HEK293 (cell line): ENCODE measurements at regions not wholly inside any gene's neighbourhood (a gene's known extent, or its start where the extent isn't known, plus 50 kb on each side); places are given as distances from the start of the nearest gene placed in this dataset.

Experiments used
- CTCF ChIA-PET: fragments of 350-600 bp; formaldehyde crosslinking; extraction: SDS; loops from one replicate; lab custom pipeline; 2021; ENCODE audit warnings: antibody characterized with exemption; lab: Yijun Ruan, JAX
- POLR2A ChIA-PET: fragments of 300-600 bp; formaldehyde crosslinking; extraction: SDS; loops from one replicate; lab custom pipeline; 2020; ENCODE audit warnings: antibody characterized with exemption, inconsistent platforms; lab: Yijun Ruan, JAX
- H3K27ac ChIP-seq: fragments of 200-500 bp; sonication (Bioruptor generic); 2 replicates; pipeline ENCODE4 v1.5.1; 2014; ENCODE audit warnings: low read depth, low read length, control low read depth, inconsistent platforms; ENCODE audit errors: extremely low read depth
- H3K36me3 ChIP-seq, 2 experiments: fragments of 200-500 bp in 1 of 2; sonication (Bioruptor generic) in 1 of 2; 1 replicate in 1 of 2; 2 replicates in 1 of 2; pipeline ENCODE4 v1.5.1; 2014 to 2017; ENCODE audit warnings: inconsistent platforms in 2 of 2, low read length in 2 of 2; ENCODE audit not compliant: control insufficient read depth in 2 of 2, insufficient read depth in 1 of 2
- H3K4me1 ChIP-seq: fragments of 200-500 bp; sonication (Bioruptor generic); 2 replicates; pipeline ENCODE4 v1.5.1; 2014; ENCODE audit warnings: mild to moderate bottlenecking, low read length, inconsistent platforms; ENCODE audit not compliant: control insufficient read depth, insufficient read depth
- H3K4me3 ChIP-seq: 2 replicates; pipeline ENCODE4 v1.5.1; 2011; ENCODE audit warnings: low read depth, mild to moderate bottlenecking, control low read depth, low read length, moderate library complexity
- H3K9me3 ChIP-seq: fragments of 200-500 bp; sonication (Bioruptor generic); 2 replicates; pipeline ENCODE4 v1.5.1; 2014; ENCODE audit warnings: low read depth, low read length, inconsistent platforms; ENCODE audit not compliant: control insufficient read depth, insufficient read depth
- GLI4 ChIP-seq: fragments of 450-650 bp; formaldehyde crosslinking; IDR thresholded peaks from 2 replicates; pipeline ENCODE4 v1.5.1; 2016; ENCODE audit warnings: missing biosample characterization, missing genetic modification characterization
- KLF9 ChIP-seq: fragments of 450-650 bp; formaldehyde crosslinking; IDR thresholded peaks from 2 replicates; pipeline ENCODE4 v1.5.1; 2016; ENCODE audit warnings: missing biosample characterization, missing genetic modification characterization, low read depth
- MYNN ChIP-seq: fragments of 450-650 bp; formaldehyde crosslinking; IDR thresholded peaks from 2 replicates; pipeline ENCODE4 v1.5.1; 2016; ENCODE audit warnings: missing biosample characterization, missing genetic modification characterization, borderline replicate concordance
- MZF1 ChIP-seq: fragments of 450-650 bp; formaldehyde crosslinking; IDR thresholded peaks from 2 replicates; pipeline ENCODE4 v1.5.1; 2017; ENCODE audit warnings: missing biosample characterization, missing genetic modification characterization, borderline replicate concordance
- PRDM1 ChIP-seq: fragments of 450-650 bp; formaldehyde crosslinking; IDR thresholded peaks from 2 replicates; pipeline ENCODE4; 2016; ENCODE audit warnings: missing biosample characterization, missing genetic modification characterization
- PRDM6 ChIP-seq: fragments of 450-650 bp; formaldehyde crosslinking; IDR thresholded peaks from 2 replicates; pipeline ENCODE4 v1.5.1; 2017; ENCODE audit warnings: missing biosample characterization, missing genetic modification characterization
- YY1 ChIP-seq: fragments of 450-650 bp; formaldehyde crosslinking; IDR thresholded peaks from 2 replicates; pipeline ENCODE4 v1.5.1; 2018; ENCODE audit warnings: missing biosample characterization, missing genetic modification characterization
- ZBTB20 ChIP-seq: fragments of 450-650 bp; formaldehyde crosslinking; IDR thresholded peaks from 2 replicates; pipeline ENCODE4 v1.5.1; 2016; ENCODE audit warnings: missing biosample characterization, missing genetic modification characterization
- ZBTB21 ChIP-seq: fragments of 450-650 bp; formaldehyde crosslinking; IDR thresholded peaks from 2 replicates; pipeline ENCODE4 v1.5.1; 2017; ENCODE audit warnings: missing biosample characterization, missing genetic modification characterization
- ZNF112 ChIP-seq: fragments of 450-650 bp; formaldehyde crosslinking; IDR thresholded peaks from 2 replicates; pipeline ENCODE4 v1.5.0; 2017; ENCODE audit warnings: missing biosample characterization, missing genetic modification characterization
- ZNF114 ChIP-seq: fragments of 450-650 bp; formaldehyde crosslinking; IDR thresholded peaks from 2 replicates; pipeline ENCODE4 v1.5.0; 2017; ENCODE audit warnings: missing biosample characterization, missing genetic modification characterization
- ZNF132 ChIP-seq: fragments of 450-650 bp; formaldehyde crosslinking; IDR thresholded peaks from 2 replicates; pipeline ENCODE4 v1.5.1; 2017; ENCODE audit warnings: missing biosample characterization, missing genetic modification characterization, borderline replicate concordance
- ZNF155 ChIP-seq: fragments of 450-650 bp; formaldehyde crosslinking; IDR thresholded peaks from 2 replicates; pipeline ENCODE4 v1.5.1; 2016; ENCODE audit warnings: missing biosample characterization, missing genetic modification characterization
- ZNF157 ChIP-seq: fragments of 450-650 bp; formaldehyde crosslinking; IDR thresholded peaks from 2 replicates; pipeline ENCODE4 v1.5.1; 2016; ENCODE audit warnings: missing biosample characterization, missing genetic modification characterization
- ZNF211 ChIP-seq: fragments of 450-650 bp; formaldehyde crosslinking; IDR thresholded peaks from 2 replicates; pipeline ENCODE4 v1.5.1; 2016; ENCODE audit warnings: low read depth, missing biosample characterization, missing genetic modification characterization
- ZNF37A ChIP-seq: fragments of 450-650 bp; IDR thresholded peaks from 2 replicates; pipeline ENCODE4 v1.5.1; 2018; ENCODE audit warnings: missing biosample characterization, missing genetic modification characterization
- ZNF394 ChIP-seq: fragments of 450-650 bp; formaldehyde crosslinking; IDR thresholded peaks from 2 replicates; pipeline ENCODE4 v1.5.1; 2016; ENCODE audit warnings: missing biosample characterization, missing genetic modification characterization, mild to moderate bottlenecking, moderate library complexity, borderline replicate concordance
- ZNF426 ChIP-seq: fragments of 450-650 bp; formaldehyde crosslinking; IDR thresholded peaks from 2 replicates; pipeline ENCODE4 v1.5.1; 2017; ENCODE audit warnings: missing biosample characterization, missing genetic modification characterization, mild to moderate bottlenecking, inconsistent platforms, moderate library complexity
- ZNF560 ChIP-seq: fragments of 450-650 bp; formaldehyde crosslinking; IDR thresholded peaks from 2 replicates; pipeline ENCODE4 v1.5.1; 2017; ENCODE audit warnings: missing biosample characterization, missing genetic modification characterization, borderline replicate concordance
- ZNF585B ChIP-seq: fragments of 450-650 bp; formaldehyde crosslinking; IDR thresholded peaks from 2 replicates; pipeline ENCODE4 v1.5.1; 2016; ENCODE audit warnings: missing biosample characterization, missing genetic modification characterization
- ZNF664 ChIP-seq: fragments of 450-650 bp; formaldehyde crosslinking; IDR thresholded peaks from 2 replicates; pipeline ENCODE4 v1.5.1; 2016; ENCODE audit warnings: missing biosample characterization, missing genetic modification characterization
- ZNF707 ChIP-seq: fragments of 450-650 bp; formaldehyde crosslinking; IDR thresholded peaks from 2 replicates; pipeline ENCODE4 v1.5.1; 2016; ENCODE audit warnings: missing biosample characterization, missing genetic modification characterization
- ZNF76 ChIP-seq: fragments of 450-650 bp; formaldehyde crosslinking; IDR thresholded peaks from 2 replicates; pipeline ENCODE4; 2016; ENCODE audit warnings: low read depth, missing biosample characterization, missing genetic modification characterization, borderline replicate concordance
- ZNF768 ChIP-seq: fragments of 450-650 bp; formaldehyde crosslinking; IDR thresholded peaks from 2 replicates; pipeline ENCODE4 v1.5.1; 2018; ENCODE audit warnings: missing biosample characterization, mild to moderate bottlenecking, missing genetic modification characterization
- ZNF777 ChIP-seq: fragments of 450-650 bp; formaldehyde crosslinking; IDR thresholded peaks from 2 replicates; pipeline ENCODE4 v1.5.1; 2017; ENCODE audit warnings: missing biosample characterization, missing genetic modification characterization, borderline replicate concordance
- ZSCAN16 ChIP-seq: fragments of 450-650 bp; formaldehyde crosslinking; IDR thresholded peaks from 2 replicates; pipeline ENCODE4 v1.5.1; 2016; ENCODE audit warnings: missing biosample characterization, missing genetic modification characterization
- ZSCAN18 ChIP-seq: fragments of 450-650 bp; formaldehyde crosslinking; IDR thresholded peaks from 2 replicates; pipeline ENCODE4 v1.5.1; 2016; ENCODE audit warnings: missing biosample characterization, missing genetic modification characterization
- TF ChIP-seq, protein P1 (sequence below): fragments of 450-650 bp; formaldehyde crosslinking; IDR thresholded peaks from 2 replicates; pipeline ENCODE4 v1.5.1; 2016; ENCODE audit warnings: missing biosample characterization, missing genetic modification characterization
- TF ChIP-seq, protein P2 (sequence below): fragments of 450-650 bp; formaldehyde crosslinking; IDR thresholded peaks from 2 replicates; pipeline ENCODE4 v1.5.1; 2016; ENCODE audit warnings: missing biosample characterization, missing genetic modification characterization

DNA sequence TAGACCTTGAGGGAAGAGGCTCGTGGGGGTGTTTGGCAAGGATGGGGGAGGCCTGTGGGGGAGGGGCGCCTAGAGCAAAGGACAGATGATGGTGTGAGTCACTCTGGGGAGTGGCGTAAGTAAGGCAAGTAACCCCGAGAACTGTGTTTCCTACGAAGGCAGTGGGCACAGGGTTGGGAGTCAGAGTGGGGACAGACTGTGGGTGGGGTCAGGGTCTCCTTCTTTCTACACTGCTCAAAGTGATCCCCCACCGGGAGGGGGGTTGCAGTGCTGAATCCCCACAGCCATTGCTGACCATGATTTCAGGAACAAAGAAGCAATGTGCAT is 136.8 kb downstream of the TENT4A start:
- Histone ChIP-seq H3K9me3 (no peaks in the 10 kb centered on the region; the same call in 1 of the 2 replicates), H3K4me3 (no peak overlapping the region), H3K27ac (no peak overlapping the region), H3K36me3 (no peaks in the 10 kb centered on the region), H3K4me1 (no peaks in the 10 kb centered on the region)
- no peak for TF ChIP-seq ZNF777 (tag by site-specific recombination)
- TF ChIP-seq YY1 (tag by site-specific recombination), result no peak
- TF ChIP-seq ZNF114 (tag by site-specific recombination), result no peak
- no peak for TF ChIP-seq ZNF211 (tag by site-specific recombination)
- TF ChIP-seq ZSCAN18 (tag by site-specific recombination), result no peak
- TF ChIP-seq MYNN (tag by site-specific recombination), result no peak
- TF ChIP-seq ZNF585B (tag by site-specific recombination), result no peak
- no peak for TF ChIP-seq PRDM1 (tag by site-specific recombination)
- TF ChIP-seq ZNF560 (tag by site-specific recombination), result no peak
- TF ChIP-seq ZNF76 (tag by site-specific recombination), result no peak
- TF ChIP-seq ZBTB20, result no peak
- no peak for TF ChIP-seq ZNF768
- no peak for TF ChIP-seq GLI4 (tag by site-specific recombination)
- TF ChIP-seq ZNF394 (tag by site-specific recombination), result no peak
- TF ChIP-seq KLF9 (tag by site-specific recombination), result no peak
- ChIA-PET POLR2A (no interaction called here), CTCF (no interaction called here)

GRCh38 chr5:6856653-6857052 is 143.4 kb downstream of the TENT4A start:
- CTCF ChIA-PET, result interaction anchor here (0.5 to 1.6 kb wide), 2 partner anchors 17 to 404 kb away, joined by 3 to 4 read pairs; no protein-coding TSS in a partner anchor
- POLR2A ChIA-PET, result no interaction called here
- TF ChIP-seq ZNF664 (tag by site-specific recombination) (no peak), YY1 (tag by site-specific recombination) (no peak), ZBTB21 (tag by site-specific recombination) (no peak), ZNF157 (tag by site-specific recombination) (no peak), ZNF112 (tag by site-specific recombination) (no peak), ZNF707 (tag by site-specific recombination) (no peak), MZF1 (tag by site-specific recombination) (no peak), ZNF37A (no peak), ZNF155 (no peak), ZNF132 (tag by site-specific recombination) (no peak), ZSCAN16 (tag by site-specific recombination) (no peak), ZNF426 (tag by site-specific recombination) (no peak), PRDM6 (tag by site-specific recombination) (no peak)
- TF ChIP-seq, protein P1, sequence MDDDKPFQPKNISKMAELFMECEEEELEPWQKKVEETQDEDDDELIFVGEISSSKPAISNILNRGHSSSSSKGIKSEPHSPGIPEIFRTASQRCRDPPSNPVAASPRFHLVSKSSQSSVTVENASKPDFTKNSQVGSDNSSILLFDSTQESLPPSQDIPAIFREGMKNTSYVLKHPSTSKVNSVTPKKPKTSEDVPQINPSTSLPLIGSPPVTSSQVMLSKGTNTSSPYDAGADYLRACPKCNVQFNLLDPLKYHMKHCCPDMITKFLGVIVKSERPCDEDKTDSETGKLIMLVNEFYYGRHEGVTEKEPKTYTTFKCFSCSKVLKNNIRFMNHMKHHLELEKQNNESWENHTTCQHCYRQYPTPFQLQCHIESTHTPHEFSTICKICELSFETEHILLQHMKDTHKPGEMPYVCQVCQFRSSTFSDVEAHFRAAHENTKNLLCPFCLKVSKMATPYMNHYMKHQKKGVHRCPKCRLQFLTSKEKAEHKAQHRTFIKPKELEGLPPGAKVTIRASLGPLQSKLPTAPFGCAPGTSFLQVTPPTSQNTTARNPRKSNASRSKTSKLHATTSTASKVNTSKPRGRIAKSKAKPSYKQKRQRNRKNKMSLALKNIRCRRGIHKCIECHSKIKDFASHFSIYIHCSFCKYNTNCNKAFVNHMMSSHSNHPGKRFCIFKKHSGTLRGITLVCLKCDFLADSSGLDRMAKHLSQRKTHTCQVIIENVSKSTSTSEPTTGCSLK (tag by site-specific recombination), result no peak
- TF ChIP-seq, protein P2, sequence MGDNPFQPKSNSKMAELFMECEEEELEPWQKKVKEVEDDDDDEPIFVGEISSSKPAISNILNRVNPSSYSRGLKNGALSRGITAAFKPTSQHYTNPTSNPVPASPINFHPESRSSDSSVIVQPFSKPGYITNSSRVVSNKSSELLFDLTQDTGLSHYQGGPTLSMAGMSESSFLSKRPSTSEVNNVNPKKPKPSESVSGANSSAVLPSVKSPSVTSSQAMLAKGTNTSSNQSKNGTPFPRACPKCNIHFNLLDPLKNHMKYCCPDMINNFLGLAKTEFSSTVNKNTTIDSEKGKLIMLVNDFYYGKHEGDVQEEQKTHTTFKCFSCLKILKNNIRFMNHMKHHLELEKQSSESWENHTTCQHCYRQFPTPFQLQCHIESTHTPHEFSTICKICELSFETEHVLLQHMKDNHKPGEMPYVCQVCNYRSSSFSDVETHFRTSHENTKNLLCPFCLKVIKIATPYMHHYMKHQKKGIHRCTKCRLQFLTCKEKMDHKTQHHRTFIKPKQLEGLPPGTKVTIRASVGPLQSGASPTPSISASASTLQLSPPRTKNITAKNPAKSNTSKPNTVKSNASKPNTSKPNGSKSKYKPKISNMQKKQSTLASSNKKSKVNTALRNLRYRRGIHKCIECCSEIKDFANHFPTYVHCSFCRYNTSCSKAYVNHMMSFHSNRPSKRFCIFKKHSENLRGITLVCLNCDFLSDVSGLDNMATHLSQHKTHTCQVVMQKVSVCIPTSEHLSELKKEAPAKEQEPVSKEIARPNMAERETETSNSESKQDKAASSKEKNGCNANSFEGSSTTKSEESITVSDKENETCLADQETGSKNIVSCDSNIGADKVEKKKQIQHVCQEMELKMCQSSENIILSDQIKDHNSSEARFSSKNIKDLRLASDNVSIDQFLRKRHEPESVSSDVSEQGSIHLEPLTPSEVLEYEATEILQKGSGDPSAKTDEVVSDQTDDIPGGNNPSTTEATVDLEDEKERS (tag by site-specific recombination), result no peak

More at GRCh38 chr5:6856653-6857052, 143.4 kb downstream of the TENT4A start:
- Histone ChIP-seq H3K4me3 (no peak overlapping the region), H3K9me3 (no peaks in the 10 kb centered on the region; the same call in 1 of the 2 replicates), H3K4me1 (no peaks in the 10 kb centered on the region), H3K36me3 (no peaks in the 10 kb centered on the region), H3K27ac (no peak overlapping the region)
